H1 (cell line): ENCODE measurements at regions not wholly inside any gene's neighbourhood (a gene's known extent, or its start where the extent isn't known, plus 50 kb on each side); places are given as distances from the start of the nearest gene placed in this dataset.

Experiments
- CTCF ChIA-PET: fragments of 300-600 bp; sonication (Branson Sonifier 250); formaldehyde crosslinking; loops from one replicate; lab custom pipeline; 2021; ENCODE audit not compliant: partially characterized antibody; lab: Charles Lee
- POLR2A ChIA-PET: fragments of 300-600 bp; sonication (Branson Sonifier 250); formaldehyde crosslinking; loops from one replicate; lab custom pipeline; 2021; ENCODE audit warnings: inconsistent platforms; ENCODE audit not compliant: partially characterized antibody; lab: Charles Lee
- DNase-seq, 2 experiments: peaks; one replicate each; pipeline versions ENCODE4 v3.0.0 to v3.0.0-alpha.2; 2010 to 2022; ENCODE audit warnings: low spot score in 2 of 2, low read depth in 1 of 2, mixed read lengths in 1 of 2
- FAIRE-seq: peaks from 2 replicates; lab custom pipeline; 2011; peaks lifted over from hg19 to GRCh38; lab: Jason Lieb, UNC
- H2AFZ ChIP-seq: 2 replicates; pipeline ENCODE4 v1.8.1; 2012; ENCODE audit warnings: low read length, inconsistent platforms
- H2AK5ac ChIP-seq: 2 replicates; pipeline ENCODE4 v1.6.1; 2013; ENCODE audit warnings: low read depth, low read length
- H2BK120ac ChIP-seq: replicated peaks from 2 replicates; pipeline ENCODE3; 2013; ENCODE audit warnings: low read depth, low read length, inconsistent platforms
- H2BK12ac ChIP-seq: 2 replicates; pipeline ENCODE4 v1.6.1; 2013; ENCODE audit warnings: low read depth, low read length
- H2BK15ac ChIP-seq: 2 replicates; pipeline ENCODE4 v1.6.1; 2013; ENCODE audit warnings: low read length
- H2BK20ac ChIP-seq: 2 replicates; pipeline ENCODE4 v1.6.1; 2013; ENCODE audit warnings: low read length
- H2BK5ac ChIP-seq: 2 replicates; pipeline ENCODE4 v1.6.1; 2013; ENCODE audit warnings: low read depth, low read length
- H3K14ac ChIP-seq: 2 replicates; pipeline ENCODE4 v1.6.1; 2013; ENCODE audit warnings: inconsistent platforms; ENCODE audit not compliant: insufficient read length
- H3K18ac ChIP-seq: 2 replicates; pipeline ENCODE4 v1.6.1; 2013; ENCODE audit warnings: low read length; ENCODE audit errors: extremely low read depth
- H3K23ac ChIP-seq: 2 replicates; pipeline ENCODE4 v1.6.1; 2013; ENCODE audit warnings: inconsistent platforms; ENCODE audit not compliant: insufficient read length
- H3K23me2 ChIP-seq: 2 replicates; pipeline ENCODE4 v1.6.1; 2013; ENCODE audit warnings: low read depth, low read length
- H3K27ac ChIP-seq: 2 replicates; pipeline ENCODE4 v1.6.1; 2011; ENCODE audit warnings: low read depth, low read length, inconsistent platforms
- H3K27me3 ChIP-seq, 4 experiments: replicated peaks in 1 of 4; 1 replicate in 1 of 4; 2 replicates in 3 of 4; pipeline versions ENCODE4 v1.6.1 to v1.8.1; 2011 to 2013; ENCODE audit warnings: low read length in 3 of 4, mild to moderate bottlenecking in 3 of 4, inconsistent platforms in 2 of 4, mixed read lengths in 2 of 4, moderate library complexity in 1 of 4; ENCODE audit not compliant: control insufficient read depth in 3 of 4, insufficient read depth in 3 of 4; ENCODE audit errors: extremely low read depth in 1 of 4
- H3K36me3 ChIP-seq, 4 experiments: 2 replicates each; pipeline versions ENCODE4 v1.6.1 to v1.8.1; 2011 to 2013; ENCODE audit warnings: mild to moderate bottlenecking in 4 of 4, low read length in 3 of 4, moderate library complexity in 2 of 4, control low read depth in 1 of 4, inconsistent platforms in 1 of 4; ENCODE audit not compliant: insufficient read depth in 4 of 4, control insufficient read depth in 2 of 4
- H3K4ac ChIP-seq: replicated peaks from 2 replicates; pipeline ENCODE3; 2013; ENCODE audit warnings: low read length, low read depth, mixed read lengths, inconsistent platforms; ENCODE audit not compliant: insufficient read length
- H3K4me1 ChIP-seq, 4 experiments: replicated peaks in 1 of 4; 1 replicate in 1 of 4; 2 replicates in 3 of 4; pipeline versions ENCODE4 v1.6.1 to v1.8.1; 2011 to 2013; ENCODE audit warnings: low read length in 3 of 4, inconsistent platforms in 2 of 4, mixed read lengths in 1 of 4; ENCODE audit not compliant: insufficient read depth in 4 of 4, control insufficient read depth in 3 of 4
- H3K4me2 ChIP-seq, 2 experiments: 2 replicates each; pipeline versions ENCODE4 v1.6.1 to v1.8.1; 2011 to 2013; ENCODE audit warnings: low read depth in 2 of 2, low read length in 2 of 2, control low read depth in 1 of 2, inconsistent platforms in 1 of 2, mild to moderate bottlenecking in 1 of 2; ENCODE audit not compliant: insufficient read depth in 1 of 2
- H3K4me3 ChIP-seq, 4 experiments: fragments of 200-600, 300-600 bp in 1 of 4; sonication (generic), shearing (Covaris generic), sonication (Bioruptor Twin) in 1 of 4; 2 replicates each; pipeline versions ENCODE4 v1.5.1 to v1.8.1; 2011 to 2016; ENCODE audit warnings: low read length in 4 of 4, low read depth in 3 of 4, control low read depth in 2 of 4, inconsistent platforms in 2 of 4, mild to moderate bottlenecking in 2 of 4, mixed read lengths in 1 of 4, moderate library complexity in 1 of 4; ENCODE audit not compliant: insufficient read depth in 2 of 4; ENCODE audit errors: extremely low read depth in 1 of 4
- H3K56ac ChIP-seq: replicated peaks from 2 replicates; pipeline ENCODE3; 2013; ENCODE audit warnings: low read depth, mild to moderate bottlenecking, mixed read lengths, low read length, inconsistent platforms; ENCODE audit not compliant: insufficient read length
- H3K79me1 ChIP-seq: 2 replicates; pipeline ENCODE4 v1.6.1; 2013; ENCODE audit warnings: low read depth, low read length, control low read depth
- H3K79me2 ChIP-seq, 2 experiments: 2 replicates each; pipeline versions ENCODE4 v1.6.1 to v1.8.1; 2012 to 2013; ENCODE audit warnings: low read length in 2 of 2, mild to moderate bottlenecking in 2 of 2, inconsistent platforms in 1 of 2; ENCODE audit not compliant: insufficient read depth in 2 of 2, control insufficient read depth in 1 of 2
- H3K9ac ChIP-seq, 4 experiments: replicated peaks in 1 of 4; 1 replicate in 1 of 4; 2 replicates in 3 of 4; pipeline versions ENCODE4 v1.6.1 to v1.8.1; 2011 to 2013; ENCODE audit warnings: low read depth in 3 of 4, low read length in 3 of 4, control low read depth in 2 of 4, mild to moderate bottlenecking in 2 of 4, moderate library complexity in 2 of 4, inconsistent platforms in 1 of 4; ENCODE audit errors: extremely low read depth in 1 of 4
- H3K9me3 ChIP-seq, 2 experiments: 2 replicates each; pipeline versions ENCODE4 v1.6.1 to v1.8.1; 2012 to 2013; ENCODE audit warnings: mild to moderate bottlenecking in 2 of 2, moderate library complexity in 2 of 2, control low read depth in 1 of 2, inconsistent platforms in 1 of 2, low read depth in 1 of 2, low read length in 1 of 2, mixed read lengths in 1 of 2; ENCODE audit not compliant: insufficient read depth in 2 of 2
- H4K20me1 ChIP-seq, 2 experiments: replicated peaks in 1 of 2; 2 replicates each; pipeline versions ENCODE3 to v1.8.1; 2011 to 2013; ENCODE audit warnings: inconsistent platforms in 2 of 2, low read length in 2 of 2, mild to moderate bottlenecking in 1 of 2; ENCODE audit not compliant: insufficient read depth in 2 of 2, control insufficient read depth in 1 of 2
- H4K5ac ChIP-seq: 2 replicates; pipeline ENCODE4 v1.6.1; 2013; ENCODE audit warnings: low read length, low read depth, mixed read lengths, inconsistent platforms; ENCODE audit not compliant: insufficient read length
- H4K8ac ChIP-seq: 2 replicates; pipeline ENCODE4 v1.8.0; 2013; ENCODE audit warnings: mild to moderate bottlenecking, moderate library complexity, low read length, inconsistent platforms; ENCODE audit not compliant: insufficient read depth; ENCODE audit errors: extremely low read depth
- H4K91ac ChIP-seq: replicated peaks from 2 replicates; pipeline ENCODE3; 2013; ENCODE audit warnings: low read length, mixed read lengths, inconsistent platforms; ENCODE audit not compliant: insufficient read length
- FOSL1 ChIP-seq: IDR thresholded peaks from 2 replicates; pipeline ENCODE4 v1.6.1; 2011; ENCODE audit warnings: mild to moderate bottlenecking, low read depth, low read length, moderate library complexity; ENCODE audit not compliant: insufficient read depth
- YY1 ChIP-seq: IDR thresholded peaks from 2 replicates; pipeline ENCODE4 v1.6.1; 2011; ENCODE audit warnings: low read depth, mild to moderate bottlenecking, low read length
- WGBS, 2 experiments: shearing (Covaris generic) in 1 of 2; methylation state at CpG; one replicate each; pipeline versions ENCODE4 v1.1.6 to v1.1.7; 2013 to 2015; ENCODE audit warnings: low lambda C conversion rate in 2 of 2, mixed read lengths in 2 of 2, inconsistent platforms in 1 of 2, low coverage in 1 of 2, missing lambda C conversion rate in 1 of 2; ENCODE audit not compliant: insufficient replicate concordance in 2 of 2, insufficient coverage in 1 of 2, insufficient read length in 1 of 2; ENCODE audit errors: extremely low coverage in 1 of 2, missing lambda C conversion rate in 1 of 2; 5-methylcytosine and 5-hydroxymethylcytosine counted together

DNA sequence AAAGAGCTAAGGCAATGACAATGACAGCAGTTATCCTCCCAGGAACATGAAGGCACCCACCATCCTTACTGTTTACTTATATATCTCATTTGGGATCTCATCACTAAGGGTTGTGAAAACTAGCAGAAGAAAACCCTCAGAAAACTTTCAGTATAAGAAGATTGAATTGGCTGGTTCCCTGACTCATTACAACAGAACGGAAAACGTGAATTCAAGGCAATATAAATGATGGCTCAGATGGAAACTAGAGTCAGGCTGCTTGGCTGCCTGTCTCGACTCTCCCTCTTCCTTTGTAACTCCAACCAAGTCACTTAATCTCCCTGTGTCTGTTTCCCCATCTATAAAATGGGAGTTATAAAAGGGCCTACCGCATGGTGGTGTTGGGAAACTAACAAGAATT lies 387.1 kb upstream of the JARID2 start:
- H3K23me2 ChIP-seq = no peaks in the 10 kb centered on the region
- POLR2A ChIA-PET = no interaction called here
- H2BK20ac ChIP-seq = no peak overlapping the region
- H3K27me3 ChIP-seq = no peaks in the 10 kb centered on the region
- H4K5ac ChIP-seq = no peak overlapping the region
- TF ChIP-seq FOSL1 (no peak), YY1 (no peak)
- TF ChIP-seq, all 59 proteins: peak for 0
- H3K4me1 ChIP-seq = peaks cover 0 to 10% (median 7%) of the 10 kb centered on the region in 4 experiments
- no peak overlapping the region for H2BK5ac ChIP-seq
- no peaks in the 10 kb centered on the region for H3K9me3 ChIP-seq
- DNase-seq (no peak), FAIRE-seq (no peak)
- H3K27ac ChIP-seq = no peak overlapping the region
- H3K14ac ChIP-seq = no peak overlapping the region
- CTCF ChIA-PET = no interaction called here
- H3K79me2 ChIP-seq = no peaks in the 10 kb centered on the region
- no peak overlapping the region for H3K9ac ChIP-seq
- no peak overlapping the region for H3K4ac ChIP-seq
- H2AFZ ChIP-seq = no peak overlapping the region
- H4K8ac ChIP-seq = no peak overlapping the region
- H2BK120ac ChIP-seq = no peak overlapping the region
- H2BK12ac ChIP-seq = no peak overlapping the region
- H3K36me3 ChIP-seq = no peaks in the 10 kb centered on the region
- H3K4me2 ChIP-seq = no peak overlapping the region
- no peaks in the 10 kb centered on the region for H3K79me1 ChIP-seq
- no peak overlapping the region for H3K23ac ChIP-seq
- WGBS, 2 experiments = 92% methylated on average over 4 of the region's 4 CpGs; no CpG with 5 or more reads in 1 of the 2 experiments
- H2BK15ac ChIP-seq = no peak overlapping the region
- H3K18ac ChIP-seq = peak overlapping the region; percentile 39; the same call in 1 of the 2 replicates
- H2AK5ac ChIP-seq = no peak overlapping the region
- H4K91ac ChIP-seq = no peak overlapping the region
- H4K20me1 ChIP-seq = no peaks in the 10 kb centered on the region
- no peak overlapping the region for H3K4me3 ChIP-seq
- H3K56ac ChIP-seq = no peak overlapping the region
